ENCODE measurements at regions not wholly inside any gene's neighbourhood (a gene's known extent, or its start where the extent isn't known, plus 50 kb on each side); places are given as distances from the start of the nearest gene placed in this dataset.
A peak's percentile ranks its signal among the peaks of the same experiment; 100 is the strongest.
"Not testable (repeated sequence)": the region's sequence is repeated elsewhere in the genome, so short reads cannot be mapped to it uniquely, and the experiment has no call there.

DNA sequence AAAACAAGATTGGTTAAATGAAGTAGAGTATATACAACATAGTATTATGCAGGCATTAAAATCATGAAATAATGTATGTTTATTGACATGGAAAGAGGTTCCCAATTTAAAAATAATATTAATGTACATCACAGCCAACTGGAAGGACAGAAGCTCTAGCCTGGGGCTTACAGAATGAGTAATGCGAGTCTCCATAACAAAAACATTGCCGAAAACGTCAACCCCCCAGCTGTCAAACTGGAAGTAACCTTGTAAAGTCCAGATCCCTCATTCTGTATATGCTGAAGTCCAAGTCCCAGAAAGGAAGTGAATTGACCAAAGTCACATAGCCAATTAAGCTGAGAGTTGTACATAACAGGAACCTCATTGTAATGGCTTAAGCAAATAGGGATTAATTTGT lies 128.7 kb upstream of the ECI2 start:
- TF ChIP-seq, protein P1, sequence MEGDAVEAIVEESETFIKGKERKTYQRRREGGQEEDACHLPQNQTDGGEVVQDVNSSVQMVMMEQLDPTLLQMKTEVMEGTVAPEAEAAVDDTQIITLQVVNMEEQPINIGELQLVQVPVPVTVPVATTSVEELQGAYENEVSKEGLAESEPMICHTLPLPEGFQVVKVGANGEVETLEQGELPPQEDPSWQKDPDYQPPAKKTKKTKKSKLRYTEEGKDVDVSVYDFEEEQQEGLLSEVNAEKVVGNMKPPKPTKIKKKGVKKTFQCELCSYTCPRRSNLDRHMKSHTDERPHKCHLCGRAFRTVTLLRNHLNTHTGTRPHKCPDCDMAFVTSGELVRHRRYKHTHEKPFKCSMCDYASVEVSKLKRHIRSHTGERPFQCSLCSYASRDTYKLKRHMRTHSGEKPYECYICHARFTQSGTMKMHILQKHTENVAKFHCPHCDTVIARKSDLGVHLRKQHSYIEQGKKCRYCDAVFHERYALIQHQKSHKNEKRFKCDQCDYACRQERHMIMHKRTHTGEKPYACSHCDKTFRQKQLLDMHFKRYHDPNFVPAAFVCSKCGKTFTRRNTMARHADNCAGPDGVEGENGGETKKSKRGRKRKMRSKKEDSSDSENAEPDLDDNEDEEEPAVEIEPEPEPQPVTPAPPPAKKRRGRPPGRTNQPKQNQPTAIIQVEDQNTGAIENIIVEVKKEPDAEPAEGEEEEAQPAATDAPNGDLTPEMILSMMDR (IDR thresholded peaks at IDR 0.05; ENCODE audit: insufficient read depth, low read depth, low read length, missing control alignments) = no peak
- DNase-seq (ENCODE audit: low read depth) = peak; percentile 57
- no peak overlapping the region for H3K4me3 ChIP-seq (ENCODE audit: low read length)

DNA sequence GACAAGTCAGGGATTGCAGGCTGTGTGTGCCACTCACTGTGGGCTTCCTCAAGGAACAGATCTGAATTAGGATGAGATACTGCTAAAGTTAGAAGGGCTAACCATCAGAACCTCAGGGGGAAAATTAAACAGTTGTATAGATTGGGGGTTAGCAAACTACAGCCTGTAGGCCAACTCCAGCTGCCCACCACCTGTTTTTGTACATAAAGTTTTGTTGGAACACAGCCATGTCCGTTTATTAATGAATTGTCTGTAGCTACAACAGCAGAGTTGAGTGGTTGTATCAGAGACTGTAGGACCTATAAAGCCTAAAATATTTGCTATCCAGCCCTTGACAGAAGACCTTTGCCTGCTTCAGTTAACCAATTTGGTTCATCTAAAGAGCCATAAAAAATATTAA lies 127.2 kb upstream of the ECI2 start:
- no peak for DNase-seq (ENCODE audit: low read depth)
- no peak overlapping the region for H3K4me3 ChIP-seq (ENCODE audit: low read length)

DNA sequence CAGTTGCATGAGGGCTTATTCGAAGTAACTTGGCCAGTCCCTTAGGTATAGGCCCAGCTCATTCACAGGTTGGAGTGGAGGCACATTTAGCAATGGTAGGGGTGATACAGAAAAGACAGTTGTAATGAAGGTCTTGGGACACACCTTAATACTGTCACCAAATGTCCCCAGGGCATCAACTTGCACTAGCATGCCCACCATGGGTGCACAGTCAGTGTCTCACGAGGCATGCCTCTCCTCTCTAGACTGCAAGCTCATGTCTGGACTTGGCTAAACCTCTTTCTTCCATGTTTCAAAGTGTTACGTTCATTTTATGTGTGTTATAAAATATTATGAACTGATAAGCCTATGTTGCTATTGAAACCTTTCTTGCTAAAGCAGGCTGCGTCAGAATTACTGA lies 124.0 kb upstream of the ECI2 start:
- no peak overlapping the region for H3K4me3 ChIP-seq (ENCODE audit: low read length)
- peak; percentile 83 for DNase-seq (ENCODE audit: low read depth)
- TF ChIP-seq, protein P1 (IDR thresholded peaks at IDR 0.05; ENCODE audit: insufficient read depth, low read depth, low read length, missing control alignments) = no peak

More for the DNA sequence above, 127.2 kb upstream of the ECI2 start:
- TF ChIP-seq, protein P1 (IDR thresholded peaks at IDR 0.05; ENCODE audit: insufficient read depth, low read depth, low read length, missing control alignments) = no peak

DNA sequence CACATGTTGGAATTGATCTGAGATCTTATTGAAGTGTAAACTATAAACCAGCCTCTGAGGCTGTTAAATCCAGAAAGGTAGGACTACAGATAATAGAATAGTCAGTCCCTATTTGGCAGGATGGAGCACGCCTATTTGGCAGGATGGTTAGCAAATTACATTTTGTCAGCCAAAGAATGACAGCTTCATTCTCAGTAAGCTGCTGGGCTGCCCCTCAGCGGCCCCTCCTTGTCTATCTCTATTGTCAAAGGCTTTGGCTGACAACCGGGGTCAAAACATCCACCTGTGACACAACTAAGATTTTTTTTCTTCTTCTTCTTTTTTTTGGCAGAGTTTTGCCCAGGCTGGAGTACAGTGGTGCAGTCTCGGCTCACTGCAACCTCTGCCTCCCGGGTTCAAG lies 123.4 kb upstream of the ECI2 start:
- DNase-seq (ENCODE audit: low read depth) = peak; percentile 28
- no peak overlapping the region for H3K4me3 ChIP-seq (ENCODE audit: low read length)
- TF ChIP-seq, protein P1 (IDR thresholded peaks at IDR 0.05; ENCODE audit: insufficient read depth, low read depth, low read length, missing control alignments) = no peak

DNA sequence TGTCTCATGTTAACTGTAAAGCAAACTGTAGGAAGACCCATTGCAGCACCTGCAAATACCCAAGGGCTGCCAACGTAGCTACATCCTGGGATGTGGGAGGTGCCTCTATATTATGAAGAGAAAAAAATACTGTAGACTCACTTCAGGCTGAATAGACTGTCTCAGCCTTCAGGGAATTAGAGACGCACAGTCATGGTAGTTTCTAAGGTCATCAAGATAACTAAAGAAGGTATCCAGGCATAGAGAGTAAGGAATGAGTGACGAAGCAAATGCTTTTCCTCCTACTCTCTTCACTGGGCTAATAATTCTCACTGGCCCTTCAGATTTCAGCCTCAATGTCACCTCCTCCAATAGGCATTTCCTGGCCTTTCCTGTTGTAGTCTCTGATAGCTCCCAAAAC lies 121.6 kb upstream of the ECI2 start:
- no peak for DNase-seq (ENCODE audit: low read depth)
- no peak overlapping the region for H3K4me3 ChIP-seq (ENCODE audit: low read length)
- TF ChIP-seq, protein P1 (IDR thresholded peaks at IDR 0.05; ENCODE audit: insufficient read depth, low read depth, low read length, missing control alignments) = no peak

DNA sequence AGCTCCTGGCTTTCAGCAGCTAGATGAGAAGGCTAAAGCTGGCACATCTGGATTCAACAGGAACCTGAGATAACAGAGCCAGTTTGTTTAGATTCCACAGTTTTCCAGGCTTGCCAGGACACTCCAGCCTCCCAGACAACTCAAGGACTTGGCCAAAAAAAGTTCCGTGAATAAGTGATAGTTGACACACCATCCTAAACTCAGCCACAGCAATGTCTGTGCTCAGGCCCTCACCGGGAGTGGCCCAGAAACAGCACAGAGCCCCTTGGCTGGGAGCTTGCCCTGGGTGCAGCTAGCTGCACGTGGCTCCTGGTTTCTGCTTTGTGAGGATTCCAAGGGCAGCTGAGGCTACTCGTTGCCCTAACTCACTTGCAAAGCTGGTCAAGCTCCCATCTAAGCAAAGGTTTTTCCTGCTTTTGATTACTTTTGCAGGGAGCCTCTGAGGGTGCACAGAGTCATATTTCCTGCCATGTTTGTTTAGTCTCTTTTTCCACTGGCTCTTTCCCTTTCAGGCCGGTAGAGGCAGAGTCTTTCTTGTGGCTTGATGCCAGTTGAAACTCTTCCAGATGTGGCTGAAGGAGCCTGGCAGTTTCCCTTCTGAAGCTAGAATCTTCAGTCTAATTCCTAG lies 118.3 kb upstream of the ECI2 start:
- peak; percentile 70 for DNase-seq (ENCODE audit: low read depth)
- H3K4me3 ChIP-seq (ENCODE audit: low read length) = no peak overlapping the region

DNA sequence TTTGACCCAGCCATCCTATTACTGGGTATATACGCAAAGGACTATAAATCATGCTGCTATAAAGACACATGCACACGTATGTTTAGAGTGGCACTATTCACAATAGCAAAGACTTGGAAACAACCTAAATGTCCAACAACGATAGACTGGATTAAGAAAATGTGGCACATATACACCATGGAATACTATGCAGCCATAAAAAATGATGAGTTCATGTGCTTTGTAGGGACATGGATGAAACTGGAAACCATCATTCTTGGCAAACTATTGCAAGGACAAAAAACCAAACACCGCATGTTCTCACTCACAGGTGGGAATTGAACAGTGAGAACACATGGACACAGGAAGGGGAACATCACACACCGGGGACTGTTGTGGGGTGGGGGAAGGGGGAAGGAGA lies 117.1 kb upstream of the ECI2 start:
- H3K4me3 ChIP-seq (ENCODE audit: low read length); DNase-seq (ENCODE audit: low read depth): not testable (repeated sequence)

More for the DNA sequence above, 118.3 kb upstream of the ECI2 start:
- TF ChIP-seq, protein P1 (IDR thresholded peaks at IDR 0.05; ENCODE audit: insufficient read depth, low read depth, low read length, missing control alignments) = peak; percentile 82

All from epithelial cell of esophagus (primary cell).